DOHH2 (cell line): ENCODE measurements at regions not wholly inside any gene's neighbourhood (a gene's known extent, or its start where the extent isn't known, plus 50 kb on each side); places are given as distances from the start of the nearest gene placed in this dataset.

Source experiments
- H3F3A ChIP-seq: fragments of 200-600 bp; sonication (generic), shearing (Covaris generic); 2 replicates; pipeline ENCODE4 v1.6.0; 2016; ENCODE audit warnings: antibody characterized with exemption, mild to moderate bottlenecking; ENCODE audit not compliant: control insufficient read depth, insufficient read depth
- H3K27ac ChIP-seq: fragments of 200-600 bp; sonication (generic); 2 replicates; pipeline ENCODE4 v1.5.1; 2014; ENCODE audit warnings: low read depth, mild to moderate bottlenecking, low read length, moderate library complexity
- H3K27me3 ChIP-seq: fragments of 200-600 bp; sonication (generic); 2 replicates; pipeline ENCODE4 v1.6.1; 2014; ENCODE audit warnings: mild to moderate bottlenecking, low read length, mixed read lengths; ENCODE audit not compliant: control insufficient read depth
- H3K36me3 ChIP-seq: fragments of 200-600 bp; sonication (generic); 2 replicates; pipeline ENCODE4 v1.6.1; 2014; ENCODE audit warnings: mild to moderate bottlenecking, low read length, moderate library complexity, mixed read lengths; ENCODE audit not compliant: control insufficient read depth
- H3K4me1 ChIP-seq: fragments of 200-600 bp; sonication (generic); 2 replicates; pipeline ENCODE4 v1.6.1; 2014; ENCODE audit warnings: mild to moderate bottlenecking, low read length, mixed read lengths; ENCODE audit not compliant: control insufficient read depth
- H3K4me2 ChIP-seq: fragments of 200-600 bp; sonication (generic); 2 replicates; pipeline ENCODE4 v1.6.0; 2014; ENCODE audit warnings: mild to moderate bottlenecking, low read length, moderate library complexity
- H3K4me3 ChIP-seq: fragments of 200-600 bp; sonication (generic); 2 replicates; pipeline ENCODE4 v1.5.1; 2014; ENCODE audit warnings: mild to moderate bottlenecking, low read length, mixed read lengths
- H3K79me2 ChIP-seq: fragments of 200-600 bp; sonication (generic); 2 replicates; pipeline ENCODE4 v1.6.1; 2014; ENCODE audit warnings: mild to moderate bottlenecking, low read length, mixed read lengths; ENCODE audit not compliant: control insufficient read depth
- H3K9me2 ChIP-seq: fragments of 200-600 bp; sonication (generic); replicated peaks from 2 replicates; pipeline ENCODE4 v1.6.1; 2014; ENCODE audit warnings: mild to moderate bottlenecking, low read length, mixed read lengths; ENCODE audit not compliant: control insufficient read depth
- H3K9me3 ChIP-seq: fragments of 200-600 bp; sonication (generic); 2 replicates; pipeline ENCODE4 v1.6.1; 2014; ENCODE audit warnings: antibody characterized with exemption, low read length, mixed read lengths; ENCODE audit not compliant: control insufficient read depth, insufficient read depth
- H4K20me1 ChIP-seq: fragments of 200-600 bp; sonication (generic); 2 replicates; pipeline ENCODE4 v1.6.0; 2014; ENCODE audit warnings: low read depth, mild to moderate bottlenecking, antibody characterized with exemption, low read length, moderate library complexity; ENCODE audit not compliant: control insufficient read depth, insufficient read depth
- CTCF ChIP-seq: fragments of 200-600 bp; sonication (generic); IDR thresholded peaks from one replicate; pipeline ENCODE4 v1.5.1; 2014; ENCODE audit warnings: antibody characterized with exemption, mild to moderate bottlenecking, low read depth, low read length; ENCODE audit not compliant: poor library complexity, severe bottlenecking
- EZH2phosphoT487 ChIP-seq: fragments of 200-600 bp; sonication (generic); IDR thresholded peaks from 2 replicates; pipeline ENCODE4 v1.6.1; 2017; ENCODE audit warnings: borderline replicate concordance, mild to moderate bottlenecking, antibody characterized with exemption, low read length, moderate library complexity, mixed read lengths

GRCh38 chr6:100163035-100163434 lies 169.0 kb upstream of the MCHR2 start:
- no peaks in the 10 kb centered on the region for H3K4me1 ChIP-seq
- TF ChIP-seq CTCF (no peak), EZH2phosphoT487 (no peak)
- H3K79me2 ChIP-seq, result no peaks in the 10 kb centered on the region
- H3K27ac ChIP-seq, result no peak overlapping the region
- H3F3A ChIP-seq, result no peaks in the 10 kb centered on the region
- H3K4me3 ChIP-seq, result no peak overlapping the region
- H3K4me2 ChIP-seq, result no peak overlapping the region
- no peaks in the 10 kb centered on the region for H3K36me3 ChIP-seq
- H3K27me3 ChIP-seq, result no peaks in the 10 kb centered on the region
- no peaks in the 10 kb centered on the region for H4K20me1 ChIP-seq
- H3K9me2 ChIP-seq, result no peaks in the 10 kb centered on the region
- no peaks in the 10 kb centered on the region for H3K9me3 ChIP-seq

GRCh38 chr6:100161782-100162365 lies 167.9 kb upstream of the MCHR2 start:
- no peaks in the 10 kb centered on the region for H3F3A ChIP-seq
- no peak overlapping the region for H3K4me3 ChIP-seq
- no peaks in the 10 kb centered on the region for H3K79me2 ChIP-seq
- H3K36me3 ChIP-seq, result no peaks in the 10 kb centered on the region
- no peak overlapping the region for H3K4me2 ChIP-seq
- TF ChIP-seq EZH2phosphoT487, result no peak
- no peak for TF ChIP-seq CTCF
- no peak overlapping the region for H3K27ac ChIP-seq
- no peaks in the 10 kb centered on the region for H3K9me3 ChIP-seq
- no peaks in the 10 kb centered on the region for H4K20me1 ChIP-seq
- H3K4me1 ChIP-seq, result no peaks in the 10 kb centered on the region
- no peaks in the 10 kb centered on the region for H3K9me2 ChIP-seq
- no peaks in the 10 kb centered on the region for H3K27me3 ChIP-seq

GRCh38 chr6:100160930-100161329 lies 166.9 kb upstream of the MCHR2 start:
- no peaks in the 10 kb centered on the region for H3F3A ChIP-seq
- no peaks in the 10 kb centered on the region for H3K79me2 ChIP-seq
- H3K27ac ChIP-seq, result no peak overlapping the region
- TF ChIP-seq CTCF (no peak), EZH2phosphoT487 (no peak)
- H3K9me3 ChIP-seq, result no peaks in the 10 kb centered on the region
- no peaks in the 10 kb centered on the region for H3K9me2 ChIP-seq
- H3K27me3 ChIP-seq, result no peaks in the 10 kb centered on the region
- H3K4me2 ChIP-seq, result no peak overlapping the region
- no peaks in the 10 kb centered on the region for H3K4me1 ChIP-seq
- no peaks in the 10 kb centered on the region for H4K20me1 ChIP-seq
- no peaks in the 10 kb centered on the region for H3K36me3 ChIP-seq
- no peak overlapping the region for H3K4me3 ChIP-seq

GRCh38 chr6:100155141-100155540 lies 161.1 kb upstream of the MCHR2 start:
- no peak overlapping the region for H3K4me2 ChIP-seq
- H3F3A ChIP-seq, result no peaks in the 10 kb centered on the region
- no peak overlapping the region for H3K27ac ChIP-seq
- no peaks in the 10 kb centered on the region for H4K20me1 ChIP-seq
- H3K79me2 ChIP-seq, result no peaks in the 10 kb centered on the region
- no peak for TF ChIP-seq EZH2phosphoT487
- TF ChIP-seq CTCF, result no peak
- H3K9me2 ChIP-seq, result no peaks in the 10 kb centered on the region
- no peak overlapping the region for H3K4me3 ChIP-seq
- no peaks in the 10 kb centered on the region for H3K36me3 ChIP-seq
- no peaks in the 10 kb centered on the region for H3K9me3 ChIP-seq
- no peaks in the 10 kb centered on the region for H3K27me3 ChIP-seq
- no peaks in the 10 kb centered on the region for H3K4me1 ChIP-seq
